NB4 (cell line): ENCODE measurements at regions not wholly inside any gene's neighbourhood (a gene's known extent, or its start where the extent isn't known, plus 50 kb on each side); places are given as distances from the start of the nearest gene placed in this dataset.
A peak's percentile ranks its signal among the peaks of the same experiment; 100 is the strongest.

Source experiments
- DNase-seq: peaks from one replicate; pipeline ENCODE4 v3.0.0; 2010; ENCODE audit warnings: low read depth
- H3K4me3 ChIP-seq: one replicate; pipeline ENCODE4 v1.5.1; 2011; ENCODE audit warnings: mild to moderate bottlenecking, low read depth, low read length, moderate library complexity
- MYC ChIP-seq: IDR thresholded peaks from 2 replicates; pipeline ENCODE4 v1.6.1; 2011; ENCODE audit warnings: low read depth, low read length
- POLR2A ChIP-seq: IDR thresholded peaks from 2 replicates; pipeline ENCODE4 v1.6.1; 2011; ENCODE audit warnings: mild to moderate bottlenecking; ENCODE audit not compliant: insufficient read length; ENCODE audit errors: extremely low read depth
- TF ChIP-seq, protein P1 (sequence below): IDR thresholded peaks from 2 replicates; pipeline ENCODE4 v1.6.1; 2011; ENCODE audit warnings: low read depth, low read length
- TF ChIP-seq, protein P2 (sequence below): IDR thresholded peaks from one replicate; pipeline ENCODE4 v1.5.1; 2012; ENCODE audit warnings: low read depth, low read length

DNA sequence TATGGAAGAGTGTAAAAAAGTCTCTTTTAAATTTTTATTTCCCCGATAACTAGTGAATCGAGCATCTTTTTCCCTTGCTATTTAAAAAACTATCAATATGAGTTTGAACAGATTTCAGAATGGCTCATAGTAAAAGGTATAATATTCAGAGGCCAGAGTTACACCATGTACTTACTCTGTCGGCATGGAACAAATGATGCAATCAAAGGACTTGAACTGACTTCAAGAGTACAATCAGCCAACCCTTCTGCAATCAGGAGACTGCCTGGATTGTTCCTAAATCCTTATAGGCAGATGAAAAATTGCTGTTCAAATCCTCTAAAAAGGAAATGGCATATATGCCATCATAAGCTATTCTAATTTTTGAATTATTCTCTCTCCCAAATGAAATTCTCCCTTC lies 273.3 kb downstream of the SH2D1A start:
- no peak overlapping the region for H3K4me3 ChIP-seq
- no peak for DNase-seq
- TF ChIP-seq, protein P1, sequence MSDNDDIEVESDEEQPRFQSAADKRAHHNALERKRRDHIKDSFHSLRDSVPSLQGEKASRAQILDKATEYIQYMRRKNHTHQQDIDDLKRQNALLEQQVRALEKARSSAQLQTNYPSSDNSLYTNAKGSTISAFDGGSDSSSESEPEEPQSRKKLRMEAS = no peak
- TF ChIP-seq, protein P2, sequence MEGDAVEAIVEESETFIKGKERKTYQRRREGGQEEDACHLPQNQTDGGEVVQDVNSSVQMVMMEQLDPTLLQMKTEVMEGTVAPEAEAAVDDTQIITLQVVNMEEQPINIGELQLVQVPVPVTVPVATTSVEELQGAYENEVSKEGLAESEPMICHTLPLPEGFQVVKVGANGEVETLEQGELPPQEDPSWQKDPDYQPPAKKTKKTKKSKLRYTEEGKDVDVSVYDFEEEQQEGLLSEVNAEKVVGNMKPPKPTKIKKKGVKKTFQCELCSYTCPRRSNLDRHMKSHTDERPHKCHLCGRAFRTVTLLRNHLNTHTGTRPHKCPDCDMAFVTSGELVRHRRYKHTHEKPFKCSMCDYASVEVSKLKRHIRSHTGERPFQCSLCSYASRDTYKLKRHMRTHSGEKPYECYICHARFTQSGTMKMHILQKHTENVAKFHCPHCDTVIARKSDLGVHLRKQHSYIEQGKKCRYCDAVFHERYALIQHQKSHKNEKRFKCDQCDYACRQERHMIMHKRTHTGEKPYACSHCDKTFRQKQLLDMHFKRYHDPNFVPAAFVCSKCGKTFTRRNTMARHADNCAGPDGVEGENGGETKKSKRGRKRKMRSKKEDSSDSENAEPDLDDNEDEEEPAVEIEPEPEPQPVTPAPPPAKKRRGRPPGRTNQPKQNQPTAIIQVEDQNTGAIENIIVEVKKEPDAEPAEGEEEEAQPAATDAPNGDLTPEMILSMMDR = no peak
- no peak for TF ChIP-seq POLR2A
- no peak for TF ChIP-seq MYC

DNA sequence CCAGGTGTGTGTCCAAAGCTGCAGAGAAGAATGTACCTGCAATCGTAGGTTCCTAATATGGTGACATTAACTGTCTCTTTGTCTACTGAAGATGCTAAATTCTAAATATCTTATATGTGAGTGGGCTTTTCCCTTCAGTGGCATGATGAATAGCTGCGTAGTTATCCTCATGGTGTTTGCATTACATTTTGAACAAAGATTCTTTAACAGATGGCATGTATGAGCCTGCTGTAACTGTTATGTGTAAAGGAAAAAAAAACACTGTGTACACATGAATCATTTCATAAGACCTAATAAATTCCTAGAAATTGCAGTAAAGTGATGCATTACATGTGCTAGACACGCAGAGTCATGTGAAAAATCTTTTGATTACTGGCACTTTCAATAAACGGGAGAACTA lies 288.0 kb downstream of the SH2D1A start:
- no peak for TF ChIP-seq POLR2A
- TF ChIP-seq MYC = no peak
- TF ChIP-seq, protein P1 = no peak
- TF ChIP-seq, protein P2 = no peak
- no peak for DNase-seq
- no peak overlapping the region for H3K4me3 ChIP-seq

DNA sequence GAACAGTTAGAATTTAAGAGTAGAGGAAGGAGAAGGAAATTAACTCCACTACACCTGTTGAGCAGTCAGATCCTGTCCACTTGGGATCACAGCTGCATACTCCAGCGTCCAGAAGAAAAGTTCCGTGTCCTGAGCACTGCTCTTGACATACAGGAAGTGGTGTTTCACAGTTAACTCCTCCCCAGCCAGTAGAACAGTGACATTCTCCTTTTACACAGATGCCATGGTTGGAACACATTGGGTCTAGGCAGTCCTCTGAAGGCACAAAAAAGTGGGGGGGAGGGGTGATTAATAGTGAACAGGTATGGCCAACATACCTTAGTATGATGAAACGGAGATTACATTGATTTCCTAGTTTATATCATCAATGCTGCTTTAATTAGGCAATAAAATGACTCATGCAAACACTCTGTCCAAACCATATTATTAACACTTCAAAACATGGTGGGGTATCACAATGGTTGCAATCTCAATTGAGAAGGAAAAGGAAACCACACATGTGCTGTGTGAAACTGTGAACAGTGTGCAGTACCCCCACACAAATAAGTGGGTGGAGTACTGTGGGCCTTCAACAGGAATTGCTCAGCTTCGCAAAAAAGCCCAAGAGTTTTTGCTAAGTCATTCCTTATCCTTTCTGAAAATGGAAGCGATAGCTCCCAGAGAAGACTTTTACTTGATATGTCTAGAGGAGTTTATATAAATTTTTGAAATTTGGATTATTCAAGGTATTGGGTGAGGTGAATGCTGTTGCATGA lies 295.6 kb downstream of the SH2D1A start:
- DNase-seq = peak; percentile 2
- H3K4me3 ChIP-seq = no peak overlapping the region
- TF ChIP-seq, protein P2 = no peak
- TF ChIP-seq, protein P1 = no peak
- TF ChIP-seq MYC (no peak), POLR2A (no peak)

DNA sequence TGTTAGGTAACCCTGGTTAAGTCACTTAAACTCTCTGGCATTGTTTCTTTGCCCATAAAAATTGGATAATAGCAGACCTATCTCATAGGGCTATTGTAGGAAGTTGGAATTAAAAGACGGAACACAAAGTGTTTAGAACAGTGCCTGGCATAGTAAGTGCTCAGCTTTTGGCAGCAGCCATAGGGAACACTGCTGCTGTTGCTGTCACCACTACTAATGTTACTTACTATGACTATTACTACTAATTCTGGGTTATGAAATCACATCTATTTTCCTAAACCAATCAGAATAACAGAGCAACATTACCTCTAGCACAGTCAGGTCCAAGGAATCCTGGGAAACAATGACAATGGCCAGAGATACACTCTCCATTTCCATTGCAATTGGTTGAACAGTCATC lies 300.0 kb downstream of the SH2D1A start:
- TF ChIP-seq POLR2A (no peak), MYC (no peak)
- TF ChIP-seq, protein P2 = no peak
- TF ChIP-seq, protein P1 = no peak
- H3K4me3 ChIP-seq = no peak overlapping the region
- DNase-seq = no peak

DNA sequence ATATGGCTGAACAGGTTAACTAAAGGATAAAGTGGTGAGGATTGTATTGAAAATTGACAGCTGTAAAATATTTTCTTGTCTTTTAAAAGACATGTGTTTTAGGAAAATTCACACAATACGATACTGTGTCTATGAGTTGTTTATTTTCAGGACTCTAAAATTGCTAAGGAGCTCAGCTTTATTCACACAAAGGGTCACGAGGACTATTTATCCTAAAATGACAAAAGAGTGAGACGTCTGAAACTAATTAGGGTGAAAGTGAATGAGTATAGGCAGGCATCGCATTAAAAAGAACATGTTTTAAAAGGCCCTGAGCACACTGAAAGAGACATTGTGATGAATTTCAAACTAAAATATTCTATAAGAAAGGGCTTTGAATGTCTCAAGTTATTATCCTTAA lies 304.7 kb downstream of the SH2D1A start:
- no peak overlapping the region for H3K4me3 ChIP-seq
- TF ChIP-seq MYC = no peak
- TF ChIP-seq, protein P1 = no peak
- no peak for TF ChIP-seq POLR2A
- DNase-seq = no peak

DNA sequence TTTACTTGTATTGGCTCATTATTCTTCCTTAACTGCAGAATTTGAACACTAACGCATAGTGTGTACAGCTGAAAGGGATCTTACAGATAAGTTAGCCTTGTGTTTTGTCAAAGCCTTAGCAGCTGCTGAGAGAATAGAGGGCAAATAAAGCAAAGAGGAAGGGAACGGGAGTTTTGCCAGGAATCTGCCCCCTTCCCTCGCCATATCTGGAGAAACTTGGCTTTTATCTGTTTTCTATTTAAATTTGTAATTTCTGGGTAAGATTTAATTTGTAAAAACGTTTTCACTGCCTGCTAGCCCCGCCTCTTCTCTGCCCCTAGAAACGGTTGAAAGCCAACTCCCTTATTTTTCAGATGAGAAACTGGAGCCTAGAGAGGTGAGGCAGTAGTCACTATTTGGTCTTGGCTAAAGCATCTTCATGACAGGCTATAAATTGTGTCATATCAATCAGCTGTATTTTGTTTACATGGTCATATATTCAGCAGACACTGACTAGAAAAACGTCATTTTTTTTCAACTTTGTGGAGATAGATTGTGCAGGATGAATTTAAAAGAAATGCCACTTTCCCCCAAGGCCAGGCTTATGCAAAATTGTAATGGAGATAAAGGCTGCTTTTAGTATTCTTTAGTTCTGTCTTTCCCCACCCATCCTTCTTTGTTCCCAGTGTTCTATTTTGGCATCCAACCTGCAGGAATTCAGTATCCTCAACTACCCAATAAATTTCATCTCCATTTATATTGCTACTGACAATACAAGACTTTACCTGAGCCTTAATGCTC lies 319.4 kb downstream of the SH2D1A start:
- DNase-seq = no peak
- H3K4me3 ChIP-seq = no peak overlapping the region
- TF ChIP-seq POLR2A = no peak
- TF ChIP-seq, protein P1 = no peak
- no peak for TF ChIP-seq MYC
- TF ChIP-seq, protein P2 = no peak
